ENCODE measurements at regions not wholly inside any gene's neighbourhood (a gene's known extent, or its start where the extent isn't known, plus 50 kb on each side); places are given as distances from the start of the nearest gene placed in this dataset.

GRCh38 chr10:121098751-121099150 lies 247.6 kb downstream of the WDR11 start:
- TF ChIP-seq POLR2A (IDR thresholded peaks at IDR 0.05): no peak
- TF ChIP-seq CTCF (IDR thresholded peaks at IDR 0.05 in 8 of 11, conservative IDR thresholded peaks at IDR 0.05 in 3 of 11): no peak
- no peak for TF ChIP-seq POLR2AphosphoS5 (IDR thresholded peaks at IDR 0.05)
